ENCODE measurements at regions not wholly inside any gene's neighbourhood (a gene's known extent, or its start where the extent isn't known, plus 50 kb on each side); places are given as distances from the start of the nearest gene placed in this dataset.

DNA sequence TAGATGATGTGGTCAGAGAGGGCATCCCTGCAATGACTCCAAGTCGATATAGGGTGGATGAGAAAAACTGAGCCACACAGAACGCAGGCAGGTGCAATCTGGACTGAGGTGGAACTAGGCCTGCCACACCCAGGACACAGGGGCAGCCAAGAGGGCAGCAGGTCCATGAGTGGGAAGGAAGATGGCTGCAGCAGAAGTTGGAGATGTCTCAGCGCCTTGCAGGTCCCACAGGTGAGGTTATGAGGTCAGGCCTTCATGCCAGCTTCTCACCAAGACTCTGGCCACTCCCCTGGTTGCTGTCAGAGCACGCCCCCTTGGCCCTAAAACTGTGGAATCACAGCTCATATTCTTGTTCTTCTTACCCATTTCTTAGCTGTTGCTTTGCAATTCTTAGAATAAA lies 147.7 kb upstream of the VSTM2B start:
- Histone ChIP-seq H4K20me1 (ENCODE audit: insufficient read depth, low read length) (no peaks in the 10 kb centered on the region), H3K36me3 (ENCODE audit: insufficient read depth, low read length) (no peaks in the 10 kb centered on the region), H3K79me2 (ENCODE audit: insufficient read depth, low read length) (no peaks in the 10 kb centered on the region), H3K27ac (ENCODE audit: low read length) (no peak overlapping the region), H3K4me2 (ENCODE audit: insufficient read depth, low read length) (no peak overlapping the region), H3K4me3 (ENCODE audit: low read depth in 1 of 2, low read length in 2 of 2) (no peak overlapping the region), H3K4me1 (ENCODE audit: insufficient read depth, low read length) (no peaks in the 10 kb centered on the region), H3K9ac (ENCODE audit: low read depth, low read length) (no peak overlapping the region), H3K27me3 (ENCODE audit: insufficient read depth, low read length, poor library complexity) (no peaks in the 10 kb centered on the region), H3K9me3 (ENCODE audit: insufficient read depth, low read length, severe bottlenecking) (no peaks in the 10 kb centered on the region), H2AFZ (ENCODE audit: low read depth, low read length) (no peak overlapping the region)
- TF ChIP-seq EZH2 (IDR thresholded peaks at IDR 0.05; ENCODE audit: borderline replicate concordance, low read depth, low read length, severe bottlenecking), result no peak
- TF ChIP-seq, protein P1, sequence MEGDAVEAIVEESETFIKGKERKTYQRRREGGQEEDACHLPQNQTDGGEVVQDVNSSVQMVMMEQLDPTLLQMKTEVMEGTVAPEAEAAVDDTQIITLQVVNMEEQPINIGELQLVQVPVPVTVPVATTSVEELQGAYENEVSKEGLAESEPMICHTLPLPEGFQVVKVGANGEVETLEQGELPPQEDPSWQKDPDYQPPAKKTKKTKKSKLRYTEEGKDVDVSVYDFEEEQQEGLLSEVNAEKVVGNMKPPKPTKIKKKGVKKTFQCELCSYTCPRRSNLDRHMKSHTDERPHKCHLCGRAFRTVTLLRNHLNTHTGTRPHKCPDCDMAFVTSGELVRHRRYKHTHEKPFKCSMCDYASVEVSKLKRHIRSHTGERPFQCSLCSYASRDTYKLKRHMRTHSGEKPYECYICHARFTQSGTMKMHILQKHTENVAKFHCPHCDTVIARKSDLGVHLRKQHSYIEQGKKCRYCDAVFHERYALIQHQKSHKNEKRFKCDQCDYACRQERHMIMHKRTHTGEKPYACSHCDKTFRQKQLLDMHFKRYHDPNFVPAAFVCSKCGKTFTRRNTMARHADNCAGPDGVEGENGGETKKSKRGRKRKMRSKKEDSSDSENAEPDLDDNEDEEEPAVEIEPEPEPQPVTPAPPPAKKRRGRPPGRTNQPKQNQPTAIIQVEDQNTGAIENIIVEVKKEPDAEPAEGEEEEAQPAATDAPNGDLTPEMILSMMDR (IDR thresholded peaks at IDR 0.05; ENCODE audit: borderline replicate concordance, extremely low read depth, low read length, poor library complexity, severe bottlenecking), result no peak
- ATAC-seq (ENCODE audit: insufficient read depth, low read depth), result no peak
- DNase-seq, result no peak

DNA sequence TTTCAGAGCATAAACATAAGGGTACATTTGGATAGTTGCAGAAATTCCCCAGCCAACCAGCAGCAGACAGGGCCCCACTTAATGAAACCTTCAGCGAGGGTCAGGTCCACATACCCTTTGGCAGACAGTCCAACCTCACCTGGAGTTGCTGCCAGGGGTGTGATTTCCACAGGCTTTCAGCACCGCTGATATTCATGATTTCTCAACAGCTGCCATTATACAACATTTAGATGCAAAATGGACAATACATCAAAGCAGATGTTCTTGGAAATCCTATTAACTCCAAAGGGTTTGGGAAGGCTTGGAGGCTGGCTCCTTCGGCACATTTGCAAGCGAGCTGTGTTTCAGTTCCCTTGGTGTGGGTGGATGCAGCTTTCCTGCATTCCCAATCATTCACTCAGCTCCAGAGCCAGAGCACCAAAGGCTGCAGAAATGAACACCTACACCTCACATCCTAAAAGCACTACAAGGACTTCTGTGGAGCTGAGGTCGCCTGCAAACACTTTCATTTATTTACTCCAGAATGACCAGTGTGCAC lies 147.2 kb upstream of the VSTM2B start:
- no peak overlapping the region for H3K4me2 ChIP-seq (ENCODE audit: insufficient read depth, low read length)
- no peaks in the 10 kb centered on the region for H3K27me3 ChIP-seq (ENCODE audit: insufficient read depth, low read length, poor library complexity)
- no peak overlapping the region for H3K27ac ChIP-seq (ENCODE audit: low read length)
- no peak overlapping the region for H3K9ac ChIP-seq (ENCODE audit: low read depth, low read length)
- DNase-seq, result no peak
- H4K20me1 ChIP-seq (ENCODE audit: insufficient read depth, low read length), result no peaks in the 10 kb centered on the region
- no peak overlapping the region for H3K4me3 ChIP-seq (ENCODE audit: low read depth in 1 of 2, low read length in 2 of 2)
- no peak for ATAC-seq (ENCODE audit: insufficient read depth, low read depth)
- H3K4me1 ChIP-seq (ENCODE audit: insufficient read depth, low read length), result no peaks in the 10 kb centered on the region
- H2AFZ ChIP-seq (ENCODE audit: low read depth, low read length), result no peak overlapping the region
- H3K36me3 ChIP-seq (ENCODE audit: insufficient read depth, low read length), result no peaks in the 10 kb centered on the region
- no peak for TF ChIP-seq EZH2 (IDR thresholded peaks at IDR 0.05; ENCODE audit: borderline replicate concordance, low read depth, low read length, severe bottlenecking)
- TF ChIP-seq, protein P1 (IDR thresholded peaks at IDR 0.05; ENCODE audit: borderline replicate concordance, extremely low read depth, low read length, poor library complexity, severe bottlenecking), result no peak
- H3K9me3 ChIP-seq (ENCODE audit: insufficient read depth, low read length, severe bottlenecking), result no peaks in the 10 kb centered on the region
- no peaks in the 10 kb centered on the region for H3K79me2 ChIP-seq (ENCODE audit: insufficient read depth, low read length)

DNA sequence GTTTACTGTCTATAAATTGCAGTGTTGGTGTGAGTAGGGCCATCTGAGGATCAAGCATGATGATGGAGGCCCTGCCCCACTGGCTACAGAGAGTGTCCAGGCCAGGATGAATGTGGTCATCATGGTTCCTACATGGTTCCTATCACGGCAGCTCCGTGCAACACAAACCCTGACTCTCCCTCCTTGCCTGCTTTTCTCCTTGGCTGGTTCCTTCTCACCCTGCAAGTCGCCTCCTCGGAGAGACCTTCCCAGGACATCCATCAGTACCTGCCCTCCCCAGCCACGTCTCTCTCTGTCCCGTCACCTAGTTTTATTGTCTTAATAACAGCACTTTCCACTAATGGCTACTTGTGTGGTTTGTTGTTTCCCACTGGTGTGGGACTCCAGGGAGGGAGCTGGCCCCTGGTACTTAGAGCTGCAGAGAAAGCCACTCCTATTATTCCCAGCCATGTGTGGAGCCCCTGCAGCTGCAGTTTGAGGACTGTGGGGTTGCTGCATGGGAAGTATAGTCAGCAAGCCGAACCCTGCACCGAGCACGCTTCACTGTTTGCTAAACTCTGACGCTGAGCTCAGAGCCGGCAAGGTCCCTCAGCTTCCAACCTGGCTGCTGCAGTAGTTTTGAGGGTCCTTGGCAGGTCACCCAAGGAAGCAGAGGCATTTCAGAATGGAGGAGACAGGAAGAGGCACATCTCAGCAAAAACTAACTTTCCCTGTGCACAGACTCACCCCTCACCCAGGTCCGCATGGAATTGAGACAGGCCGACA lies 146.4 kb upstream of the VSTM2B start:
- H3K27ac ChIP-seq (ENCODE audit: low read length), result no peak overlapping the region
- no peaks in the 10 kb centered on the region for H3K4me1 ChIP-seq (ENCODE audit: insufficient read depth, low read length)
- TF ChIP-seq, protein P1 (IDR thresholded peaks at IDR 0.05; ENCODE audit: borderline replicate concordance, extremely low read depth, low read length, poor library complexity, severe bottlenecking), result no peak
- no peak for TF ChIP-seq EZH2 (IDR thresholded peaks at IDR 0.05; ENCODE audit: borderline replicate concordance, low read depth, low read length, severe bottlenecking)
- no peak for DNase-seq
- H3K4me2 ChIP-seq (ENCODE audit: insufficient read depth, low read length), result no peak overlapping the region
- no peak for ATAC-seq (ENCODE audit: insufficient read depth, low read depth)
- H3K36me3 ChIP-seq (ENCODE audit: insufficient read depth, low read length), result no peaks in the 10 kb centered on the region
- no peaks in the 10 kb centered on the region for H3K9me3 ChIP-seq (ENCODE audit: insufficient read depth, low read length, severe bottlenecking)
- H3K4me3 ChIP-seq (ENCODE audit: low read depth in 1 of 2, low read length in 2 of 2), result no peak overlapping the region
- H3K9ac ChIP-seq (ENCODE audit: low read depth, low read length), result no peak overlapping the region
- no peaks in the 10 kb centered on the region for H3K27me3 ChIP-seq (ENCODE audit: insufficient read depth, low read length, poor library complexity)
- H4K20me1 ChIP-seq (ENCODE audit: insufficient read depth, low read length), result no peaks in the 10 kb centered on the region
- no peak overlapping the region for H2AFZ ChIP-seq (ENCODE audit: low read depth, low read length)
- no peaks in the 10 kb centered on the region for H3K79me2 ChIP-seq (ENCODE audit: insufficient read depth, low read length)

All from DND-41 (cell line).